GM19455 (cell line): ENCODE measurements at regions not wholly inside any gene's neighbourhood (a gene's known extent, or its start where the extent isn't known, plus 50 kb on each side); places are given as distances from the start of the nearest gene placed in this dataset.

ENCODE experiments used
- ATAC-seq: cut with Tn5 transposase; IDR thresholded peaks from one replicate; pipeline ENCODE4 v1.9.1; 2021; ENCODE audit not compliant: unreplicated experiment

DNA sequence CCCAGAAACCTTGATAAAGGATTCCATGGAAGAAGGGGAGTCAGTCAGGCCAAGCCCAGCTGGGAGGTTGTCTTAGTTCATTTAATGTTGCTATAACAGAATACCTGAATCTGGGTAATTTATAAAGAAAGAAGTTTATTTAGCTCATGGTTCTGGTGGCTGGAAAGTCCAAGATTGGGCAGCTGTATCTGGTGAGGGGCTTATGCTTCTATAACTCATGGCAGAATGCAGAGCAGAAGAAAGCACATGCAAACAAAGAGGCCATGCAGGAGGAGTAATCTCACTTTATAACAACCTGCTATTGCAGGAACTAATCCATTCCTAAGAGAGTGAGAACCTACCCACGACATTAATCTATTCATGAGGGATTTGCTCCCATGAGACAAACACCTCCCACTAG, 54.2 kb upstream of the ANKRD1 start:
- no peak for ATAC-seq

DNA sequence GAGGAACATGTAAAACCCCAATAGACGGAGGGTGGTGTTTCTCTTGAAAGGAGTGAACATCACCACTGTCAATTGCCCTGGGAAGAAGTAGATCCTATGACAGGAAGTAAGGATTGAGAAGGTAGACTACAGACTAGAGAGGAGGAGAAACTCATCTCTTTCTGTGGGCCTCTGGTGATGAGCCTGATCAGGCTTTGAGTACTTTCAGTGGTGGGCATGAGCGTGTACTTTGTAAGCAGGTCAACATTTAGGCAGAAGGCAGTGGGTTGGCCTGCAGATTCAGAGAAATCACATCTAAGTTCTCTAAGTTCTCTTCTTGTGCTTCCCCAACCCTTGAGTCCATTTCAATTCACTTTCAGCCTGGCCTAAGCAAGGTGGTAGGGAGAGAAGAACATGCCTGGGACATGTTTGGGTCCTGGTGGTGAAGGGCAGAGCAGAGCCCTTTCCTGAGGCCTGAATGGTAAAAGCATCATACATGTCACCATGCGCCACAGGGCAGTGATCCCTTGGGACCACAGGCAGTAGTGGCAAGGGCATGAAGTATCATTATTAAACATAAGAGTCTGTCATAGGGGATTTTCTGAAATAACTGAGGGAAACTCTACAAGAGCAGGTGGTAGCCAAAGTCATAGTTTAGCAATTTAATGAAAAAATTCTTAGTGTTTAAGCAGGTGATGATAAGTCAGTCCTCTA, 56.4 kb upstream of the ANKRD1 start:
- ATAC-seq: no peak

GRCh38 chr10:90977855-90978486, 57.1 kb upstream of the ANKRD1 start:
- no peak for ATAC-seq

DNA sequence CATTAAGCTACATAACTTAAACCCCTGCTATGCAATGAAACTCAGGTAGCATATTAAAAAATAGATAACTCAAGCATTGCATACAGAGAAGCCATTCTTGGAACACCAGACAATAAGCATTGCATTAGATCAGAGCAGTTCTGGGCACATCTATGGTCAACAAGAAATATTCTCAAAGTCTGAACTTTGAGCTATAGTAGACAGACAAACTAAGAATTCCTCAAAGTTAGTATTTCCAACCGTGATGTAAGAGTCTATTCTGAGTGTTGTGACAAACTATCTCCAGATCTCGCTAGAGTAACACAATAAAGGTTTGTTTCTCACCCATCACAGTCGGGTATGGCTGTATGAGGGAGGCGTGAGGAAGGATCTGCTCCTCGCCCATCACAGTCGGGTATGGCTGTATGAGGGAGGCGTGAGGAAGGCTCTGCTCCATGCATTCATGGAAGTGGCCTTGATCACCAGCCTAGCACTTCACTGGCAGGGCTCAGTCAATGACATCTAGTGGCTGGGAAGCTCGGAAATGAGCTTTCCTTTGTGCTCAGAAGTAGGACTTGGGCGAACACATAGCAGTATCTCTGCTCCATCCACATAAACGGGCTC, 61.6 kb upstream of the ANKRD1 start:
- no peak for ATAC-seq

GRCh38 chr10:90983914-90984549, 63.1 kb upstream of the ANKRD1 start:
- ATAC-seq: no peak

DNA sequence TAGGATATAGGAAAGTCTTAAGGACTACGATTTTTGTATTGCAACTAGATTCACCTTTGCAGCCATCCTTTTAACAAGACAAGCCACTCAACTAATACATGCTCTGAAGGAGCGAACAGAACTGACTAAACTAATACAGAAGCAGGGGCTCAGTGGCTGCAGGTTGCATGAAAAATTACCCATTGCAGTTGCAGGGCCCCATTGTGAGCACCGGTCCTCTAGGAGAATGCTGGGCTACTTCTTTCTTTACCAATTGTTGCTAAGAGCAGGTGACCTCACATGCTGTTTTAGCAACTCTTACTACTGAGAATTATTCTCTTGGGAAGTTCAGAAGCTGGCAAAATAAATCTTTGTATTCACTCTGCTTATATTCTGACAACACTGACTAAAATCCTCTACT, 64.0 kb upstream of the ANKRD1 start:
- no peak for ATAC-seq

DNA sequence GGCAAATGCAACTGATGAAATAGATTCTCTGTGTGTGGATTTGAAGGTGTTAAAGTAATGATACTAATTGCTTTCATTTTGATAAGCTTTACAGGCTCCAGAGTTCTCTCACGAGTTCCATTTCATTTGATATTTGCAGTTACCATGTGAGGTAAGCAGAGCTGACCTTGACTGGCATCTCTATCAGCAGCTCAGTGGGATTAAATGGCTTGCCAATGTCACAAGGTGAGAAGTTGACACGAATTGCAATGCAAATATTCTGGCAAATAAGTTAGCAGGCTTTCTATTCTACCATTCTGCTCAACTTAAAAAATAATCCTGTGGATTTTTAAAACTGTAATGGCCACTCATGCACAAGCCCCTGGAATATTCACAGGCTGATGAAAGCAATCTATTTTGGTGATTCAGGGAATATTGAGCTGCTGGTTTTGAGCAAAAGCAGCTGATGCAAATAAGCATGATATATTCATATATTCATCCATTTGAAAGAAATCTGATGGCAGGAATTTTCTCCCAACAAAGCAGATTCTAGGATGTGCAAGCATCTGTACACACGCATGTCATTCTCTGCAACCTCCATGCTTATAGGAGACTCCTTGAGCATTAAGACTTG, 64.5 kb upstream of the ANKRD1 start:
- ATAC-seq: no peak

- ATAC-seq: no peak
Observed at GRCh38 chr10:90986136-90986760, 65.4 kb upstream of the ANKRD1 start.

GRCh38 chr10:90986870-90987269, 66.0 kb upstream of the ANKRD1 start:
- ATAC-seq: no peak

GRCh38 chr10:90987383-90987782, 66.5 kb upstream of the ANKRD1 start:
- no peak for ATAC-seq

DNA sequence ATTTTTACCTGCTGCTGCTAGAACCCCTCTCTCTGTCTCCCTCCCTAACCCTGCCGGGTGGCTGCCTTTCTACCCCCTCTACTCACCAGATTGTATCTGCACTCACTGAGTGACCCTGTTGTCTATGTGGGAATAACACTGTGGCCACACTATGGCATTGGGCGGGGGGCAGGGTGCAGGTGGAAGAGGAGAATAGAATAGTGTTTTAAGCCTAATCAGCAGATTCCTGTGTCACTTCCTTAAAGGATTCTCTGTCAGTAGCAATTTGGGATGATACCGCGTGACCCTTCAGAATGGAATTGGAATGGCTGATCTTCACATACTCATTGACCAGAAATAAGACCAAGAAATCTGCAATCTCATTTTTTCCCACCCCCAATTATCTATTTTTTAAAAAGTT, 67.1 kb upstream of the ANKRD1 start:
- ATAC-seq: no peak

- no peak for ATAC-seq
Observed at GRCh38 chr10:90988802-90989201, 67.9 kb upstream of the ANKRD1 start.

- no peak for ATAC-seq
Observed at GRCh38 chr10:90989378-90989777, 68.5 kb upstream of the ANKRD1 start.

GRCh38 chr10:90992462-90992861, 71.6 kb upstream of the ANKRD1 start:
- no peak for ATAC-seq

- ATAC-seq: no peak
Observed at GRCh38 chr10:90993340-90993739, 72.5 kb upstream of the ANKRD1 start.

- ATAC-seq: no peak
Observed at GRCh38 chr10:90997670-90998069, 76.8 kb upstream of the ANKRD1 start.

DNA sequence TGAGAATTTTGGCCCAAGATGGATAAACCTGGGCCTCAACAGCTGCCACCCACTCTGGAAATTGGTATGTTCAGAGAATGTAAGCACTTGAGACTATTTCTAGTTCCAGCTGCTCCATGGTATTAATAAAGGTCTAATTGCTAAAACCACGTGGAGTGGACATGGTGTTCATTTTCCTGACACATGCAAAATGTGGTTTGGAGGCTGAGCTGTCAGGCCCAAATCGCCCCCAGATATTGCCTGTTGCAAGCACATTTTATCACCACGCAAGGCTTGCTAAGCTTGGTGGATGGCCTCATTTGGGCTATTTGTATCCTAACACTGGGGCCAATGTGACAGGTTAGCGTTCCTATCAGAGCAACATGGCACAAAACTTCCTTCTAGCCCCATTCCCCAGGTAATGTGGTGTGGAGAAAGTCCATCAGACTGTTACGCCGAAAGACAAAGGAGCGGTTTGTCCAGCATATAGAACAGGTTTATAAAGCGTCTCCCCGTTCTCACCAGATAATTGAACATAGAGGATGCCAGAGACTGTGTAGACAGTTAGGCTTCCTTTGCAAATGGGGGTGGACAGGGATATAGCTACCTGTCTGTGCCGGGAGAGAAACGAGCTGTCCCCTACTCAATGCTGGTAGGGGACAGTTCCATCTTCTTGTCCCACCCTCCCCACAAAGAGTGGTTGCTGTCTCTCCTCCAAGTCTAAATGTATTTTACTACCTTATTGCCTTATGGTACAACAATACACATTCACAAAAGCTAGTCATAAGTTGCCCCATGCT, 78.0 kb upstream of the ANKRD1 start:
- peak; percentile 14 for ATAC-seq

- ATAC-seq: peak; percentile 56
Observed at GRCh38 chr10:90999512-91000172, 78.8 kb upstream of the ANKRD1 start.

DNA sequence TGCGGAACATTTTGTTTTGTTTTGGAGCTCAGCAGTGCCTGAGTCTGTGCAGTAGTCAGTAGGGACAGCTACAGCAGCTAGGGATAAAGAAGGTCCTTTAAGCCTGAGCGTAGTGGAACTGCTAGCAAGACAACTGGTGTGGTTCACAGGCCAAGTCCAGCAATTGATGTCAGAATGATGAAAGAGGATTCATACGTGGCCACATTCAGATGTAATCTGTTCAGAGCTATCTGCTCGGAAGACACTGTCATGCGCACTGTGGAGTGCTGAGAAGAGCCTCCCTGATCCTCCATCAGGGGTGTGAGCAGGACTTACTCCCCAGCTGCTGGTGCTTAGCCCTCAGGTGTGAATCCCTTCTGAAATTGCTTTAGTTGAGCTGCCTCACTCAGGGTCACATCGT, 79.6 kb upstream of the ANKRD1 start:
- ATAC-seq: no peak

GRCh38 chr10:91000985-91001384, 80.1 kb upstream of the ANKRD1 start:
- ATAC-seq: no peak
